ENCODE measurements at regions not wholly inside any gene's neighbourhood (a gene's known extent, or its start where the extent isn't known, plus 50 kb on each side); places are given as distances from the start of the nearest gene placed in this dataset.

- Histone ChIP-seq H3K27me3 (no peaks in the 10 kb centered on the region; the same call in 1 of the 2 replicates), H3K36me3 (no peaks in the 10 kb centered on the region), H3K9me3 (no peaks in the 10 kb centered on the region), H3K4me1 (no peaks in the 10 kb centered on the region), H3K4me3 (ENCODE audit: low read depth, low read length) (no peak overlapping the region)
- no peak for DNase-seq
- TF ChIP-seq, protein P1, sequence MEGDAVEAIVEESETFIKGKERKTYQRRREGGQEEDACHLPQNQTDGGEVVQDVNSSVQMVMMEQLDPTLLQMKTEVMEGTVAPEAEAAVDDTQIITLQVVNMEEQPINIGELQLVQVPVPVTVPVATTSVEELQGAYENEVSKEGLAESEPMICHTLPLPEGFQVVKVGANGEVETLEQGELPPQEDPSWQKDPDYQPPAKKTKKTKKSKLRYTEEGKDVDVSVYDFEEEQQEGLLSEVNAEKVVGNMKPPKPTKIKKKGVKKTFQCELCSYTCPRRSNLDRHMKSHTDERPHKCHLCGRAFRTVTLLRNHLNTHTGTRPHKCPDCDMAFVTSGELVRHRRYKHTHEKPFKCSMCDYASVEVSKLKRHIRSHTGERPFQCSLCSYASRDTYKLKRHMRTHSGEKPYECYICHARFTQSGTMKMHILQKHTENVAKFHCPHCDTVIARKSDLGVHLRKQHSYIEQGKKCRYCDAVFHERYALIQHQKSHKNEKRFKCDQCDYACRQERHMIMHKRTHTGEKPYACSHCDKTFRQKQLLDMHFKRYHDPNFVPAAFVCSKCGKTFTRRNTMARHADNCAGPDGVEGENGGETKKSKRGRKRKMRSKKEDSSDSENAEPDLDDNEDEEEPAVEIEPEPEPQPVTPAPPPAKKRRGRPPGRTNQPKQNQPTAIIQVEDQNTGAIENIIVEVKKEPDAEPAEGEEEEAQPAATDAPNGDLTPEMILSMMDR (IDR thresholded peaks at IDR 0.05; ENCODE audit: low read depth, low read length), result no peak
These were observed 101.1 kb downstream of the DACT1 start for GRCh38 chr14:58738876-58739275.

GRCh38 chr14:58739674-58740073, 101.9 kb downstream of the DACT1 start:
- Histone ChIP-seq H3K4me3 (ENCODE audit: low read depth, low read length) (no peak overlapping the region), H3K36me3 (no peaks in the 10 kb centered on the region), H3K4me1 (no peaks in the 10 kb centered on the region), H3K9me3 (no peaks in the 10 kb centered on the region), H3K27me3 (no peaks in the 10 kb centered on the region)
- no peak for DNase-seq
- TF ChIP-seq, protein P1 (IDR thresholded peaks at IDR 0.05; ENCODE audit: low read depth, low read length), result no peak

DNA sequence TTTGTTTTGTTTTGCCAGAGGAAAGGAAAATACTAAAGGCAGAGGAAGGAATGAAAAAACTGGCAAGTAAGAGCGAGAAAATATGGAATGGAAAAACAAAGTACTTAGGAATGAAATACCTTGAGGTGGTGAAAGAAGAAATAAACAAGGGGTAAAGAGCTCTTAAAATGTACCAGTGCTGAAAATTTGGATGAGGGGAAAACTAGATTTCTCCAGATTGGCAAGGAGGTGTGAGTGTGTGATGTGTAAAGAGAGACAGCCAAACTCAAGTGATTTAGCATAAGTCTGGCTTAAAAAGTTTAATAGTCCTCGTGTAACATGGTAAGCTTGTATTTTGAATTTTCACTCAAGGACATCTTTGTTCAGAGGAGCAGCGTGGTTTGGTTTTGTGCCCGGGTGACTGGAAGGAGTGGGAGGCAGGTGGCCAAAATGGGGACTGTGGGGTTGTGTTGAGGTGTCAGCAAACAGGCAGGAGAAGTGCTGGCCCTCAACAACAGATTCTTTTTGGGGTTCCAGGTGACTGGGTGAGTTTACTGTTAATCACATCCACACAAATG, 102.7 kb downstream of the DACT1 start:
- Histone ChIP-seq H3K36me3 (no peaks in the 10 kb centered on the region), H3K4me1 (no peaks in the 10 kb centered on the region)
- TF ChIP-seq, protein P1 (IDR thresholded peaks at IDR 0.05; ENCODE audit: low read depth, low read length), result no peak

GRCh38 chr14:58744801-58745394, 107.1 kb downstream of the DACT1 start:
- no peaks in the 10 kb centered on the region for H3K4me1 ChIP-seq
- H3K27me3 ChIP-seq, result no peaks in the 10 kb centered on the region
- H3K4me3 ChIP-seq (ENCODE audit: low read depth, low read length), result no peak overlapping the region
- DNase-seq, result no peak
- H3K36me3 ChIP-seq, result no peaks in the 10 kb centered on the region
- TF ChIP-seq, protein P1 (IDR thresholded peaks at IDR 0.05; ENCODE audit: low read depth, low read length), result no peak
- H3K9me3 ChIP-seq, result no peaks in the 10 kb centered on the region

More for the DNA sequence above, 102.7 kb downstream of the DACT1 start:
- no peaks in the 10 kb centered on the region for H3K27me3 ChIP-seq
- H3K9me3 ChIP-seq, result no peaks in the 10 kb centered on the region
- no peak for DNase-seq
- no peak overlapping the region for H3K4me3 ChIP-seq (ENCODE audit: low read depth, low read length)

GRCh38 chr14:58746261-58746660, 108.5 kb downstream of the DACT1 start:
- Histone ChIP-seq H3K4me3 (ENCODE audit: low read depth, low read length) (no peak overlapping the region), H3K36me3 (no peaks in the 10 kb centered on the region), H3K4me1 (no peaks in the 10 kb centered on the region), H3K9me3 (no peaks in the 10 kb centered on the region), H3K27me3 (no peaks in the 10 kb centered on the region)
- TF ChIP-seq, protein P1 (IDR thresholded peaks at IDR 0.05; ENCODE audit: low read depth, low read length), result no peak
- DNase-seq, result no peak

- Histone ChIP-seq H3K4me3 (ENCODE audit: low read depth, low read length) (no peak overlapping the region), H3K27me3 (no peaks in the 10 kb centered on the region), H3K4me1 (no peaks in the 10 kb centered on the region), H3K36me3 (no peaks in the 10 kb centered on the region), H3K9me3 (no peaks in the 10 kb centered on the region)
- TF ChIP-seq, protein P1 (IDR thresholded peaks at IDR 0.05; ENCODE audit: low read depth, low read length), result no peak
- no peak for DNase-seq
These were observed 108.9 kb downstream of the DACT1 start for GRCh38 chr14:58746701-58747100.
